Endothelial cell of umbilical vein (primary cell): ENCODE measurements at regions not wholly inside any gene's neighbourhood (a gene's known extent, or its start where the extent isn't known, plus 50 kb on each side); places are given as distances from the start of the nearest gene placed in this dataset.

ENCODE experiments used
- BruUV-seq: library from RNA; stranded (reverse); fragments of 400-500 nt; replicated peaks from 2 replicates; lab custom pipeline; 2021; lab: Mats Ljungman, UMichigan
- CTCF ChIA-PET: fragments of 300-600, 350-600 bp; sonication (Branson Sonifier 250); formaldehyde crosslinking; loops from one replicate; lab custom pipeline; 2021; ENCODE audit warnings: antibody characterized with exemption, inconsistent platforms; lab: Charles Lee
- POLR2A ChIA-PET: fragments of 300-600, 350-600 bp; sonication (Branson Sonifier 250); formaldehyde crosslinking; loops from one replicate; lab custom pipeline; 2021; ENCODE audit warnings: antibody characterized with exemption, inconsistent platforms; lab: Charles Lee
- DNase-seq: peaks from one replicate; pipeline ENCODE4 v3.0.0-alpha.2; 2011; ENCODE audit warnings: low read depth, low spot score
- FAIRE-seq: peaks from 2 replicates; lab custom pipeline; 2011; peaks lifted over from hg19 to GRCh38; lab: Jason Lieb, UNC
- H2AFZ ChIP-seq: 2 replicates; pipeline ENCODE4 v1.6.0; 2012; ENCODE audit warnings: low read depth, low read length, control low read depth, inconsistent platforms
- H3K27ac ChIP-seq: 2 replicates; pipeline ENCODE4 v1.5.1; 2011; ENCODE audit warnings: low read depth, mild to moderate bottlenecking, control low read depth, low read length, moderate library complexity; ENCODE audit not compliant: insufficient read depth
- H3K27me3 ChIP-seq, 2 experiments: 2 replicates each; pipeline versions ENCODE4 v1.6.0 to v1.6.1; 2011; ENCODE audit warnings: low read length in 2 of 2, mixed read lengths in 1 of 2; ENCODE audit not compliant: control insufficient read depth in 2 of 2, insufficient read depth in 2 of 2
- H3K36me3 ChIP-seq, 2 experiments: 2 replicates in 1 of 2; 3 replicates in 1 of 2; pipeline ENCODE4 v1.5.1; 2011; ENCODE audit warnings: low read length in 2 of 2, mild to moderate bottlenecking in 1 of 2, moderate library complexity in 1 of 2; ENCODE audit not compliant: control insufficient read depth in 2 of 2, insufficient read depth in 2 of 2; ENCODE audit errors: extremely low read depth in 1 of 2
- H3K4me1 ChIP-seq: 3 replicates; pipeline ENCODE4 v1.5.1; 2011; ENCODE audit warnings: mild to moderate bottlenecking, low read length; ENCODE audit not compliant: control insufficient read depth, insufficient read depth; ENCODE audit errors: extremely low read depth
- H3K4me2 ChIP-seq: 2 replicates; pipeline ENCODE4 v1.6.1; 2011; ENCODE audit warnings: low read length, control low read depth, mixed read lengths; ENCODE audit not compliant: insufficient read depth
- H3K4me3 ChIP-seq, 3 experiments: fragments of 200-600 bp in 1 of 3; sonication (generic), shearing (Covaris generic) in 1 of 3; replicated peaks in 1 of 3; 2 replicates each; pipeline ENCODE4 v1.5.1; 2011 to 2016; ENCODE audit warnings: control low read depth in 3 of 3, low read length in 3 of 3, mild to moderate bottlenecking in 2 of 3, inconsistent platforms in 1 of 3, low read depth in 1 of 3, moderate library complexity in 1 of 3; ENCODE audit not compliant: insufficient read depth in 1 of 3
- H3K79me2 ChIP-seq: 2 replicates; pipeline ENCODE4 v1.6.0; 2012; ENCODE audit warnings: low read length, inconsistent platforms; ENCODE audit not compliant: control insufficient read depth, insufficient read depth
- H3K9ac ChIP-seq: replicated peaks from 2 replicates; pipeline ENCODE3; 2011; ENCODE audit warnings: low read length, control low read depth; ENCODE audit not compliant: insufficient read depth; ENCODE audit errors: extremely low read depth
- H3K9me1 ChIP-seq: replicated peaks from 3 replicates; pipeline ENCODE4 v1.6.0; 2011; ENCODE audit warnings: mild to moderate bottlenecking, low read length; ENCODE audit not compliant: control insufficient read depth, insufficient read depth; ENCODE audit errors: extremely low read depth
- H3K9me3 ChIP-seq: replicated peaks from 2 replicates; pipeline ENCODE4 v1.5.1; 2012; ENCODE audit warnings: low read length, inconsistent platforms; ENCODE audit not compliant: control insufficient read depth, insufficient read depth
- H4K20me1 ChIP-seq: replicated peaks from 2 replicates; pipeline ENCODE3; 2011; ENCODE audit warnings: mild to moderate bottlenecking, low read length; ENCODE audit not compliant: control insufficient read depth, insufficient read depth; ENCODE audit errors: extremely low read depth
- EZH2 ChIP-seq: IDR thresholded peaks from 2 replicates; pipeline ENCODE4 v1.6.1; 2012; ENCODE audit warnings: borderline replicate concordance, low read depth, mild to moderate bottlenecking, moderate library complexity, low read length, inconsistent platforms; ENCODE audit not compliant: severe bottlenecking
- FOS ChIP-seq: IDR thresholded peaks from 2 replicates; pipeline ENCODE4 v1.6.1; 2011; ENCODE audit warnings: mild to moderate bottlenecking, low read length, moderate library complexity, borderline replicate concordance; ENCODE audit not compliant: insufficient read depth
- GATA2 ChIP-seq: IDR thresholded peaks from 2 replicates; pipeline ENCODE4 v1.7.0; 2011; ENCODE audit warnings: low read depth, mild to moderate bottlenecking, moderate library complexity, mixed read lengths, low read length; ENCODE audit not compliant: insufficient read length, insufficient read depth
- JUN ChIP-seq: IDR thresholded peaks from 2 replicates; pipeline ENCODE4 v1.6.1; 2011; ENCODE audit warnings: borderline replicate concordance, low read depth; ENCODE audit not compliant: insufficient read length, insufficient read depth
- MYC ChIP-seq: IDR thresholded peaks from one replicate; pipeline ENCODE4 v1.6.1; 2011; ENCODE audit warnings: mild to moderate bottlenecking, low read depth, low read length
- POLR2A ChIP-seq: IDR thresholded peaks from 2 replicates; pipeline ENCODE4 v1.6.1; 2012; ENCODE audit warnings: low read depth, mild to moderate bottlenecking, control low read depth, low read length
- POLR2AphosphoS5 ChIP-seq: IDR thresholded peaks from 2 replicates; pipeline ENCODE4 v1.6.1; 2012; ENCODE audit warnings: low read depth, mild to moderate bottlenecking, control low read depth, low read length, moderate library complexity; ENCODE audit not compliant: insufficient read depth
- dilution Hi-C: fragments of 300-500 bp; cut with MboI; formaldehyde crosslinking; loops from one replicate; pipeline ENCODE4 v1.15.0; 2019; ENCODE audit warnings: low sequenced_read_pairs; ENCODE audit not compliant: extremely low pct_ligation_motif_present
- intact Hi-C: fragments of 100-400 bp; cut with micrococcal nuclease; formaldehyde crosslinking; loops from one replicate; pipeline ENCODE4 v1.10.0; 2022
- TF ChIP-seq, protein P1 (sequence below): IDR thresholded peaks from 2 replicates; pipeline ENCODE4 v1.6.1; 2011; ENCODE audit not compliant: insufficient read depth, insufficient read length
- TF ChIP-seq, protein P2 (sequence below), 2 donors: IDR thresholded peaks; 1 replicate in 1 of 2; 2 replicates in 1 of 2; pipeline ENCODE4 v1.5.1; 2011; ENCODE audit warnings: low read length in 2 of 2, mild to moderate bottlenecking in 2 of 2, moderate library complexity in 2 of 2, control low read depth in 1 of 2, inconsistent platforms in 1 of 2, low read depth in 1 of 2; ENCODE audit not compliant: insufficient read depth in 1 of 2; ENCODE audit errors: extremely low read depth in 1 of 2

DNA sequence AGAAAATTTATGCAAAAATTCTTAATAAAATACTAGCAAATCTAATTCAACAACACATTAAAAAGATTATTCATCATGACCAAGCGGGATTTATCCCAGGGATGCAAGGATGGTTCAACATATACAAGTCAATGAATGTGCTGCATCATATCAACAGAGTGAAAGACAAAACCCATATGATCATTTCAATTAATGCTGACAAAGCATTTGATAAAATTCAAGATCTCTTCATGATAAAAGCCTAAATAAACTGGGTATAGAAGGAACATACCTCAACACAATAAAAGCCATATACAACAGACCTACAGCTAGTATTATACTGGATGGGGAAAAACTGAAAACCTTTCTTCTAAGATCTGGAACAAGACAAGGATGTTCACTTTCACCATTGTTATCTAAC, 89.7 kb downstream of the KBTBD8 start:
- H3K36me3 ChIP-seq: no peaks in the 10 kb centered on the region
- FAIRE-seq (no peak), DNase-seq (no peak)
- dilution Hi-C loops (no loop called here), intact Hi-C loops (no loop called here)
- H3K4me3 ChIP-seq: no peak overlapping the region
- no peak overlapping the region for H2AFZ ChIP-seq
- no peaks in the 10 kb centered on the region for H4K20me1 ChIP-seq
- H3K9me1 ChIP-seq: no peaks in the 10 kb centered on the region
- no peak overlapping the region for H3K9ac ChIP-seq
- no peak overlapping the region for H3K4me2 ChIP-seq
- TF ChIP-seq, protein P1, sequence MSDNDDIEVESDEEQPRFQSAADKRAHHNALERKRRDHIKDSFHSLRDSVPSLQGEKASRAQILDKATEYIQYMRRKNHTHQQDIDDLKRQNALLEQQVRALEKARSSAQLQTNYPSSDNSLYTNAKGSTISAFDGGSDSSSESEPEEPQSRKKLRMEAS: no peak
- TF ChIP-seq FOS: no peak
- TF ChIP-seq, protein P2, sequence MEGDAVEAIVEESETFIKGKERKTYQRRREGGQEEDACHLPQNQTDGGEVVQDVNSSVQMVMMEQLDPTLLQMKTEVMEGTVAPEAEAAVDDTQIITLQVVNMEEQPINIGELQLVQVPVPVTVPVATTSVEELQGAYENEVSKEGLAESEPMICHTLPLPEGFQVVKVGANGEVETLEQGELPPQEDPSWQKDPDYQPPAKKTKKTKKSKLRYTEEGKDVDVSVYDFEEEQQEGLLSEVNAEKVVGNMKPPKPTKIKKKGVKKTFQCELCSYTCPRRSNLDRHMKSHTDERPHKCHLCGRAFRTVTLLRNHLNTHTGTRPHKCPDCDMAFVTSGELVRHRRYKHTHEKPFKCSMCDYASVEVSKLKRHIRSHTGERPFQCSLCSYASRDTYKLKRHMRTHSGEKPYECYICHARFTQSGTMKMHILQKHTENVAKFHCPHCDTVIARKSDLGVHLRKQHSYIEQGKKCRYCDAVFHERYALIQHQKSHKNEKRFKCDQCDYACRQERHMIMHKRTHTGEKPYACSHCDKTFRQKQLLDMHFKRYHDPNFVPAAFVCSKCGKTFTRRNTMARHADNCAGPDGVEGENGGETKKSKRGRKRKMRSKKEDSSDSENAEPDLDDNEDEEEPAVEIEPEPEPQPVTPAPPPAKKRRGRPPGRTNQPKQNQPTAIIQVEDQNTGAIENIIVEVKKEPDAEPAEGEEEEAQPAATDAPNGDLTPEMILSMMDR (IDR thresholded peaks at IDR 0.05; ENCODE audit: extremely low read depth in 1 of 2, insufficient read depth in 1 of 2, low read depth in 1 of 2, low read length in 2 of 2): no peak
- TF ChIP-seq EZH2: no peak
- no peak for TF ChIP-seq JUN
- TF ChIP-seq MYC: no peak
- no peak for TF ChIP-seq GATA2
- no peak for TF ChIP-seq POLR2A
- TF ChIP-seq POLR2AphosphoS5: no peak
- H3K27ac ChIP-seq: no peak overlapping the region
- no peaks in the 10 kb centered on the region for H3K27me3 ChIP-seq
- H3K9me3 ChIP-seq: no peaks in the 10 kb centered on the region
- H3K4me1 ChIP-seq: peaks cover 19% of the 10 kb centered on the region
- no TSS peak for BruUV-seq
- ChIA-PET CTCF (no interaction called here), POLR2A (no interaction called here)
- H3K79me2 ChIP-seq: no peaks in the 10 kb centered on the region
